ENCODE measurements at regions not wholly inside any gene's neighbourhood (a gene's known extent, or its start where the extent isn't known, plus 50 kb on each side); places are given as distances from the start of the nearest gene placed in this dataset.

- H3K9me3 ChIP-seq (ENCODE audit: insufficient read depth, low read length): no peaks in the 10 kb centered on the region
- H3K9me2 ChIP-seq (replicated peaks; ENCODE audit: insufficient read depth, low read length): no peaks in the 10 kb centered on the region
- no peak overlapping the region for H2AFZ ChIP-seq (ENCODE audit: low read depth, low read length, severe bottlenecking)
- no peaks in the 10 kb centered on the region for H3K27me3 ChIP-seq (ENCODE audit: low read length)
- no peaks in the 10 kb centered on the region for H4K20me1 ChIP-seq (ENCODE audit: low read depth, low read length)
- no peak overlapping the region for H3K9ac ChIP-seq (ENCODE audit: low read length)
- no peaks in the 10 kb centered on the region for H3K79me2 ChIP-seq (ENCODE audit: insufficient read depth, low read length)
- no peak overlapping the region for H3K4me3 ChIP-seq (ENCODE audit: insufficient read depth, low read length, poor library complexity, severe bottlenecking)
- no peaks in the 10 kb centered on the region for H3F3A ChIP-seq (ENCODE audit: insufficient read depth)
- no peak overlapping the region for H3K4me2 ChIP-seq (ENCODE audit: low read depth, low read length, poor library complexity, severe bottlenecking)
- H3K27ac ChIP-seq (ENCODE audit: low read depth, low read length): no peak overlapping the region
- H3K36me3 ChIP-seq (ENCODE audit: low read length): no peaks in the 10 kb centered on the region
- TF ChIP-seq EZH2phosphoT487 (conservative IDR thresholded peaks at IDR 0.05; ENCODE audit: low read length): no peak
- TF ChIP-seq CTCF (IDR thresholded peaks at IDR 0.05; ENCODE audit: insufficient read depth, low read length, poor library complexity, severe bottlenecking): no peak
Measured at GRCh38 chr10:84890706-84891105, 562.3 kb downstream of the CCSER2 start.

- no peaks in the 10 kb centered on the region for H3K9me2 ChIP-seq (replicated peaks; ENCODE audit: insufficient read depth, low read length)
- H3K79me2 ChIP-seq (ENCODE audit: insufficient read depth, low read length): no peaks in the 10 kb centered on the region
- H3K4me3 ChIP-seq (ENCODE audit: insufficient read depth, low read length, poor library complexity, severe bottlenecking): no peak overlapping the region
- H3F3A ChIP-seq (ENCODE audit: insufficient read depth): no peaks in the 10 kb centered on the region
- H3K27me3 ChIP-seq (ENCODE audit: low read length): no peaks in the 10 kb centered on the region
- H3K36me3 ChIP-seq (ENCODE audit: low read length): no peaks in the 10 kb centered on the region
- no peak overlapping the region for H3K27ac ChIP-seq (ENCODE audit: low read depth, low read length)
- no peak overlapping the region for H3K4me2 ChIP-seq (ENCODE audit: low read depth, low read length, poor library complexity, severe bottlenecking)
- H4K20me1 ChIP-seq (ENCODE audit: low read depth, low read length): no peaks in the 10 kb centered on the region
- H3K9ac ChIP-seq (ENCODE audit: low read length): no peak overlapping the region
- TF ChIP-seq EZH2phosphoT487 (conservative IDR thresholded peaks at IDR 0.05; ENCODE audit: low read length): no peak
- TF ChIP-seq CTCF (IDR thresholded peaks at IDR 0.05; ENCODE audit: insufficient read depth, low read length, poor library complexity, severe bottlenecking): no peak
- no peaks in the 10 kb centered on the region for H3K9me3 ChIP-seq (ENCODE audit: insufficient read depth, low read length)
- H2AFZ ChIP-seq (ENCODE audit: low read depth, low read length, severe bottlenecking): no peak overlapping the region
Measured at GRCh38 chr10:84891631-84892030, 563.2 kb downstream of the CCSER2 start.

DNA sequence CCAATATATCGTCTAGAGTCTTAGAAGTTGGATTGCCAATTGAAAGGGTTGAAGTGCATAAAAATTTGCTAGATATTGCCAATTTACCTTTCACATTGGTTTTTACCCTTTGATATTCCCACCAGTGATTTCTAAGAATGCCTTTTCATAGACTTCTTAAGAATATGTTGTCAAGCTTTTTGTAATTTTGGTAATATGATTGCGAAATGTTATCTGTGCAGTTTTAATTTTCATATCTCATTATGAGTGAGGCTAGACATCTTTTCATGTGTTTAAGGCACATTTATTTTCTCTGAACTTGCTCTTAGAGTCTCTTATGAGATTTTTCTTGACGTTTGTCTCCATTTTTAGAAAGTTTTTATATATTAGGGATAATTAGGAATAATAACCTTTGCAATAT is 567.2 kb downstream of the CCSER2 start:
- H3K27me3 ChIP-seq (ENCODE audit: low read length): no peaks in the 10 kb centered on the region
- no peak for TF ChIP-seq CTCF (IDR thresholded peaks at IDR 0.05; ENCODE audit: insufficient read depth, low read length, poor library complexity, severe bottlenecking)
- TF ChIP-seq EZH2phosphoT487 (conservative IDR thresholded peaks at IDR 0.05; ENCODE audit: low read length): no peak
- no peak overlapping the region for H3K9ac ChIP-seq (ENCODE audit: low read length)
- H2AFZ ChIP-seq (ENCODE audit: low read depth, low read length, severe bottlenecking): no peak overlapping the region
- H3K27ac ChIP-seq (ENCODE audit: low read depth, low read length): no peak overlapping the region
- no peak overlapping the region for H3K4me2 ChIP-seq (ENCODE audit: low read depth, low read length, poor library complexity, severe bottlenecking)
- H3K4me3 ChIP-seq (ENCODE audit: insufficient read depth, low read length, poor library complexity, severe bottlenecking): no peak overlapping the region
- no peaks in the 10 kb centered on the region for H3K9me2 ChIP-seq (replicated peaks; ENCODE audit: insufficient read depth, low read length)
- no peaks in the 10 kb centered on the region for H3F3A ChIP-seq (ENCODE audit: insufficient read depth)
- no peaks in the 10 kb centered on the region for H3K36me3 ChIP-seq (ENCODE audit: low read length)
- H4K20me1 ChIP-seq (ENCODE audit: low read depth, low read length): no peaks in the 10 kb centered on the region
- no peaks in the 10 kb centered on the region for H3K79me2 ChIP-seq (ENCODE audit: insufficient read depth, low read length)
- no peaks in the 10 kb centered on the region for H3K9me3 ChIP-seq (ENCODE audit: insufficient read depth, low read length)

DNA sequence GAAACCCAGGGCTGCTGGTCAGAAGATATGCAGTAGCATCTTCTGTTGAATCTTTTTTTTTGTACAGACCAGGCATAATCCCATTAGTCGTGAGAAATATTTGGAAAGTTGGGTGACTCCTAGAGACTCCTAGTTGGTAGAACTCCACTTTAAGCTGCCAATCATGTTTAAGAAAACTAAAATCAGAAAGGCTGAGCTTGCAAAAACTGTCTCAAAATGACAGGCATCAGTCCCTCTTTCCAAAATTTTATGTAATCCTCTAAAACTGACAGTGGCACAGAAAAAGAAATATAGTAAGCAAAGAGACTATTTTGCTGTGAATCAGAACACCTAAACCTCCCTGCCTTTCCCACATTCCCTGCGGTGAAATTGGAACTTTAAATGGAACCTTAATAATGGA is 568.5 kb downstream of the CCSER2 start:
- no peaks in the 10 kb centered on the region for H4K20me1 ChIP-seq (ENCODE audit: low read depth, low read length)
- no peaks in the 10 kb centered on the region for H3K27me3 ChIP-seq (ENCODE audit: low read length)
- H3K27ac ChIP-seq (ENCODE audit: low read depth, low read length): no peak overlapping the region
- no peaks in the 10 kb centered on the region for H3K36me3 ChIP-seq (ENCODE audit: low read length)
- H2AFZ ChIP-seq (ENCODE audit: low read depth, low read length, severe bottlenecking): no peak overlapping the region
- H3K9me3 ChIP-seq (ENCODE audit: insufficient read depth, low read length): no peaks in the 10 kb centered on the region
- no peak overlapping the region for H3K9ac ChIP-seq (ENCODE audit: low read length)
- no peak for TF ChIP-seq EZH2phosphoT487 (conservative IDR thresholded peaks at IDR 0.05; ENCODE audit: low read length)
- no peak for TF ChIP-seq CTCF (IDR thresholded peaks at IDR 0.05; ENCODE audit: insufficient read depth, low read length, poor library complexity, severe bottlenecking)
- H3K9me2 ChIP-seq (replicated peaks; ENCODE audit: insufficient read depth, low read length): no peaks in the 10 kb centered on the region
- no peak overlapping the region for H3K4me2 ChIP-seq (ENCODE audit: low read depth, low read length, poor library complexity, severe bottlenecking)
- H3K4me3 ChIP-seq (ENCODE audit: insufficient read depth, low read length, poor library complexity, severe bottlenecking): no peak overlapping the region
- H3K79me2 ChIP-seq (ENCODE audit: insufficient read depth, low read length): no peaks in the 10 kb centered on the region
- no peaks in the 10 kb centered on the region for H3F3A ChIP-seq (ENCODE audit: insufficient read depth)
